Activated naive CD8-positive, alpha-beta T cell treated with anti-CD3 and anti-CD28 coated beads for 36 hours (primary cell): ENCODE measurements at regions not wholly inside any gene's neighbourhood (a gene's known extent, or its start where the extent isn't known, plus 50 kb on each side); places are given as distances from the start of the nearest gene placed in this dataset.

Source experiments
- DNase-seq: peaks from one replicate; pipeline ENCODE4 v3.0.0; 2021
- H3K27ac Mint-ChIP-seq: one replicate; pipeline ENCODE4 v1.8.0; 2022; ENCODE audit warnings: mild to moderate bottlenecking, moderate library complexity, mixed read lengths
- H3K27me3 Mint-ChIP-seq: one replicate; pipeline ENCODE4 v1.8.0; 2022; ENCODE audit warnings: mild to moderate bottlenecking, mixed read lengths
- H3K36me3 Mint-ChIP-seq: one replicate; pipeline ENCODE4 v1.8.0; 2021; ENCODE audit warnings: mild to moderate bottlenecking, mixed read lengths
- H3K4me1 Mint-ChIP-seq: one replicate; pipeline ENCODE4 v1.8.0; 2021; ENCODE audit warnings: mixed read lengths
- H3K4me3 Mint-ChIP-seq: one replicate; pipeline ENCODE4 v1.8.0; 2022; ENCODE audit warnings: mild to moderate bottlenecking, moderate library complexity, mixed read lengths
- H3K9me3 Mint-ChIP-seq: one replicate; pipeline ENCODE4 v1.8.0; 2022; ENCODE audit warnings: mixed read lengths

- H3K27ac Mint-ChIP-seq = no peak overlapping the region
- no peak overlapping the region for H3K4me3 Mint-ChIP-seq
- no peak for DNase-seq
- peaks cover 3% of the 10 kb centered on the region for H3K9me3 Mint-ChIP-seq
- H3K4me1 Mint-ChIP-seq = no peaks in the 10 kb centered on the region
- H3K36me3 Mint-ChIP-seq = no peaks in the 10 kb centered on the region
- H3K27me3 Mint-ChIP-seq = no peaks in the 10 kb centered on the region
Measured at GRCh38 chr4:11919316-11919715, 490.6 kb upstream of the HS3ST1 start.

- no peaks in the 10 kb centered on the region for H3K27me3 Mint-ChIP-seq
- H3K36me3 Mint-ChIP-seq = no peaks in the 10 kb centered on the region
- no peak overlapping the region for H3K27ac Mint-ChIP-seq
Measured at GRCh38 chr4:11914406-11914805, 485.7 kb upstream of the HS3ST1 start.

GRCh38 chr4:11912886-11913285 is 484.2 kb upstream of the HS3ST1 start:
- no peaks in the 10 kb centered on the region for H3K4me1 Mint-ChIP-seq
- no peak for DNase-seq

More at GRCh38 chr4:11914406-11914805, 485.7 kb upstream of the HS3ST1 start:
- Mint-ChIP-seq H3K9me3 (no peaks in the 10 kb centered on the region), H3K4me3 (no peak overlapping the region), H3K4me1 (no peaks in the 10 kb centered on the region)
- no peak for DNase-seq

GRCh38 chr4:11910812-11911211 is 482.1 kb upstream of the HS3ST1 start:
- no peak overlapping the region for H3K4me3 Mint-ChIP-seq
- no peaks in the 10 kb centered on the region for H3K27me3 Mint-ChIP-seq
- no peaks in the 10 kb centered on the region for H3K9me3 Mint-ChIP-seq
- no peak for DNase-seq
- no peaks in the 10 kb centered on the region for H3K36me3 Mint-ChIP-seq
- no peaks in the 10 kb centered on the region for H3K4me1 Mint-ChIP-seq
- H3K27ac Mint-ChIP-seq = no peak overlapping the region

More at GRCh38 chr4:11912886-11913285, 484.2 kb upstream of the HS3ST1 start:
- H3K27ac Mint-ChIP-seq = no peak overlapping the region
- no peaks in the 10 kb centered on the region for H3K36me3 Mint-ChIP-seq
- no peaks in the 10 kb centered on the region for H3K9me3 Mint-ChIP-seq
- H3K27me3 Mint-ChIP-seq = no peaks in the 10 kb centered on the region
- no peak overlapping the region for H3K4me3 Mint-ChIP-seq

- H3K27me3 Mint-ChIP-seq = no peaks in the 10 kb centered on the region
- H3K27ac Mint-ChIP-seq = no peak overlapping the region
- no peaks in the 10 kb centered on the region for H3K36me3 Mint-ChIP-seq
- H3K4me1 Mint-ChIP-seq = no peaks in the 10 kb centered on the region
- H3K9me3 Mint-ChIP-seq = no peaks in the 10 kb centered on the region
- no peak overlapping the region for H3K4me3 Mint-ChIP-seq
- DNase-seq = no peak
Measured at GRCh38 chr4:11908712-11909111, 480.0 kb upstream of the HS3ST1 start.

- Mint-ChIP-seq H3K9me3 (no peaks in the 10 kb centered on the region), H3K4me1 (no peaks in the 10 kb centered on the region), H3K27me3 (no peaks in the 10 kb centered on the region), H3K4me3 (no peak overlapping the region), H3K36me3 (no peaks in the 10 kb centered on the region), H3K27ac (no peak overlapping the region)
- DNase-seq = no peak
Measured at GRCh38 chr4:11908205-11908604, 479.5 kb upstream of the HS3ST1 start.

GRCh38 chr4:11904846-11905739 is 476.4 kb upstream of the HS3ST1 start:
- Mint-ChIP-seq H3K27ac (no peak overlapping the region), H3K4me1 (no peaks in the 10 kb centered on the region), H3K9me3 (no peaks in the 10 kb centered on the region), H3K36me3 (no peaks in the 10 kb centered on the region), H3K27me3 (no peaks in the 10 kb centered on the region), H3K4me3 (no peak overlapping the region)
- no peak for DNase-seq

GRCh38 chr4:11904117-11904535 is 475.4 kb upstream of the HS3ST1 start:
- Mint-ChIP-seq H3K27ac (no peak overlapping the region), H3K4me1 (no peaks in the 10 kb centered on the region), H3K9me3 (no peaks in the 10 kb centered on the region), H3K4me3 (no peak overlapping the region), H3K36me3 (no peaks in the 10 kb centered on the region), H3K27me3 (no peaks in the 10 kb centered on the region)
- no peak for DNase-seq

GRCh38 chr4:11901089-11901488 is 472.4 kb upstream of the HS3ST1 start:
- peaks cover 6% of the 10 kb centered on the region for H3K9me3 Mint-ChIP-seq
- H3K4me3 Mint-ChIP-seq = no peak overlapping the region
- no peaks in the 10 kb centered on the region for H3K36me3 Mint-ChIP-seq
- no peaks in the 10 kb centered on the region for H3K4me1 Mint-ChIP-seq
- H3K27ac Mint-ChIP-seq = no peak overlapping the region
- no peaks in the 10 kb centered on the region for H3K27me3 Mint-ChIP-seq
- no peak for DNase-seq

GRCh38 chr4:11900359-11900758 is 471.7 kb upstream of the HS3ST1 start:
- no peak for DNase-seq
- H3K9me3 Mint-ChIP-seq = peaks cover 6% of the 10 kb centered on the region
- no peaks in the 10 kb centered on the region for H3K4me1 Mint-ChIP-seq
- no peaks in the 10 kb centered on the region for H3K27me3 Mint-ChIP-seq
- no peak overlapping the region for H3K27ac Mint-ChIP-seq
- no peak overlapping the region for H3K4me3 Mint-ChIP-seq
- no peaks in the 10 kb centered on the region for H3K36me3 Mint-ChIP-seq

GRCh38 chr4:11898796-11899195 is 470.1 kb upstream of the HS3ST1 start:
- no peak overlapping the region for H3K27ac Mint-ChIP-seq
- H3K27me3 Mint-ChIP-seq = no peaks in the 10 kb centered on the region
- H3K36me3 Mint-ChIP-seq = no peaks in the 10 kb centered on the region
- H3K4me3 Mint-ChIP-seq = no peak overlapping the region
- H3K9me3 Mint-ChIP-seq = peaks cover 6% of the 10 kb centered on the region
- H3K4me1 Mint-ChIP-seq = no peaks in the 10 kb centered on the region
- DNase-seq = no peak

GRCh38 chr4:11895766-11896165 is 467.1 kb upstream of the HS3ST1 start:
- Mint-ChIP-seq H3K4me1 (no peaks in the 10 kb centered on the region), H3K9me3 (peaks cover 6% of the 10 kb centered on the region), H3K4me3 (no peak overlapping the region), H3K36me3 (no peaks in the 10 kb centered on the region), H3K27me3 (peaks cover 3% of the 10 kb centered on the region), H3K27ac (no peak overlapping the region)
- DNase-seq = no peak

GRCh38 chr4:11894977-11895376 is 466.3 kb upstream of the HS3ST1 start:
- peaks cover 3% of the 10 kb centered on the region for H3K27me3 Mint-ChIP-seq
- no peak overlapping the region for H3K27ac Mint-ChIP-seq
- H3K4me1 Mint-ChIP-seq = no peaks in the 10 kb centered on the region
- H3K4me3 Mint-ChIP-seq = no peak overlapping the region
- no peak for DNase-seq
- H3K9me3 Mint-ChIP-seq = peaks cover 6% of the 10 kb centered on the region
- no peaks in the 10 kb centered on the region for H3K36me3 Mint-ChIP-seq

GRCh38 chr4:11894221-11894620 is 465.5 kb upstream of the HS3ST1 start:
- Mint-ChIP-seq H3K9me3 (peaks cover 6% of the 10 kb centered on the region), H3K36me3 (no peaks in the 10 kb centered on the region), H3K27me3 (peaks cover 3% of the 10 kb centered on the region), H3K4me1 (no peaks in the 10 kb centered on the region), H3K4me3 (no peak overlapping the region), H3K27ac (no peak overlapping the region)
- no peak for DNase-seq

GRCh38 chr4:11889099-11889498 is 460.4 kb upstream of the HS3ST1 start:
- H3K9me3 Mint-ChIP-seq = no peaks in the 10 kb centered on the region
- no peak overlapping the region for H3K4me3 Mint-ChIP-seq
- H3K4me1 Mint-ChIP-seq = no peaks in the 10 kb centered on the region
- H3K36me3 Mint-ChIP-seq = no peaks in the 10 kb centered on the region
- no peak for DNase-seq
- H3K27ac Mint-ChIP-seq = no peak overlapping the region
- peaks cover 3% of the 10 kb centered on the region for H3K27me3 Mint-ChIP-seq

GRCh38 chr4:11881947-11882346 is 453.3 kb upstream of the HS3ST1 start:
- Mint-ChIP-seq H3K27ac (no peak overlapping the region), H3K9me3 (no peaks in the 10 kb centered on the region), H3K27me3 (no peaks in the 10 kb centered on the region), H3K4me3 (no peak overlapping the region), H3K36me3 (no peaks in the 10 kb centered on the region), H3K4me1 (no peaks in the 10 kb centered on the region)
- DNase-seq = no peak
